ENCODE measurements at regions not wholly inside any gene's neighbourhood (a gene's known extent, or its start where the extent isn't known, plus 50 kb on each side); places are given as distances from the start of the nearest gene placed in this dataset.

- H3K4me1 ChIP-seq (ENCODE audit: control insufficient read depth, insufficient read depth, low read length) = no peaks in the 10 kb centered on the region
- POLR2A ChIA-PET = no interaction called here
- BruUV-seq (replicated peaks) = no TSS peak
- no peaks in the 10 kb centered on the region for H3K36me3 ChIP-seq (ENCODE audit: control insufficient read depth, insufficient read depth, low read length)
- ATAC-seq (no peak), DNase-seq (ENCODE audit: low read depth, low spot score) (no peak)
- TF ChIP-seq POLR2AphosphoS5 (IDR thresholded peaks at IDR 0.05; ENCODE audit: low read depth, low read length) = no peak
- TF ChIP-seq CTCF (IDR thresholded peaks at IDR 0.05) = no peak
- intact Hi-C loops (cut with micrococcal nuclease; ENCODE audit: unreplicated experiment) (no loop called here), in situ Hi-C loops (cut with HindIII; ENCODE audit: low pct_unique_long_range_greater_than_20kb, low sequenced_read_pairs) (no loop called here)
- no peak overlapping the region for H3K27ac ChIP-seq (ENCODE audit: low read length)
- no peak overlapping the region for H3K4me3 ChIP-seq (ENCODE audit: low read depth in 2 of 2, low read length in 2 of 2)
- CTCF ChIA-PET = no interaction called here
- H3K27me3 ChIP-seq (ENCODE audit: control insufficient read depth, insufficient read depth, low read length) = no peaks in the 10 kb centered on the region
- H3K9me3 ChIP-seq (ENCODE audit: control insufficient read depth, insufficient read depth, low read depth, low read length) = no peaks in the 10 kb centered on the region
Measured at GRCh38 chr5:173711466-173711865, 95.0 kb upstream of the BOD1 start.

GRCh38 chr5:173712609-173713175, 96.2 kb upstream of the BOD1 start:
- H3K36me3 ChIP-seq (ENCODE audit: control insufficient read depth, insufficient read depth, low read length) = no peaks in the 10 kb centered on the region
- POLR2A ChIA-PET = no interaction called here
- H3K4me1 ChIP-seq (ENCODE audit: control insufficient read depth, insufficient read depth, low read length) = no peaks in the 10 kb centered on the region
- BruUV-seq (replicated peaks) = no TSS peak
- in situ Hi-C loops (cut with HindIII; ENCODE audit: low pct_unique_long_range_greater_than_20kb, low sequenced_read_pairs) = no loop called here
- intact Hi-C loops (cut with micrococcal nuclease; ENCODE audit: unreplicated experiment) = no loop called here
- DNase-seq (ENCODE audit: low read depth, low spot score) (no peak), ATAC-seq (no peak)
- CTCF ChIA-PET = no interaction called here
- H3K27me3 ChIP-seq (ENCODE audit: control insufficient read depth, insufficient read depth, low read length) = no peaks in the 10 kb centered on the region
- TF ChIP-seq POLR2AphosphoS5 (IDR thresholded peaks at IDR 0.05; ENCODE audit: low read depth, low read length) = no peak
- no peak for TF ChIP-seq SIN3A (IDR thresholded peaks at IDR 0.05; ENCODE audit: borderline replicate concordance, insufficient read depth, low read depth, low read length)
- TF ChIP-seq TCF7L2 (IDR thresholded peaks at IDR 0.05; ENCODE audit: low read depth, low read length) = no peak
- TF ChIP-seq CTCF (IDR thresholded peaks at IDR 0.05) = no peak
- no peak for TF ChIP-seq REST (IDR thresholded peaks at IDR 0.05; ENCODE audit: insufficient read depth in 1 of 2, low read depth in 2 of 2, low read length in 1 of 2)
- no peak overlapping the region for H3K27ac ChIP-seq (ENCODE audit: low read length)
- no peaks in the 10 kb centered on the region for H3K9me3 ChIP-seq (ENCODE audit: control insufficient read depth, insufficient read depth, low read depth, low read length)
- H3K4me3 ChIP-seq (ENCODE audit: low read depth in 2 of 2, low read length in 2 of 2) = no peak overlapping the region
